ENCODE measurements at regions not wholly inside any gene's neighbourhood (a gene's known extent, or its start where the extent isn't known, plus 50 kb on each side); places are given as distances from the start of the nearest gene placed in this dataset.

- TF ChIP-seq CTCF (IDR thresholded peaks at IDR 0.05 in 8 of 11, conservative IDR thresholded peaks at IDR 0.05 in 3 of 11) (no peak), POLR2A (IDR thresholded peaks at IDR 0.05) (no peak)
Observed at GRCh38 chr13:94906605-94907004, 194.3 kb upstream of the SOX21 start.

Data from spleen (tissue), 7 donors.